ENCODE measurements at regions not wholly inside any gene's neighbourhood (a gene's known extent, or its start where the extent isn't known, plus 50 kb on each side); places are given as distances from the start of the nearest gene placed in this dataset.

DNA sequence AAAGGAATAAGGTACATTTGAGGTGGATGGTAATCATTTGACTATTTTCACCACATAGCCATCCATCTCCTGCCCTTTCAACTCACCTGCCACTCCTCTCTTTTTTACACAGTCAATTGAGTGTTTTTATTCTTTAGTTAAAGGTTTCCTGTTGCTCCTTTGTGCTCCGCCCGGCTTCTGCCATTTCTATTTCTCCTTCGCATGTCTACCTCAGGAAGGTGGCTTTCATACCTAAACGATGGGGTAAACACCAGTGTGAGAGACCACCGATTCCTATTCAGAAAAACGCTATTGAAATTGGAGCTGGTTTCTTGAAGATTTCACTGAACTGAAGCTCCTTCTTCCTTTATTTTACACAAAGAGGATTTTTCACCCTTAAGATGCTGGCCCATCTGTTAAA is 1628.0 kb upstream of the PIK3C3 start:
- Histone ChIP-seq H3K4me3 (no peak overlapping the region), H3K27ac (no peak overlapping the region), H3K36me3 (ENCODE audit: low read depth, missing control alignments) (no peaks in the 10 kb centered on the region), H3K27me3 (no peaks in the 10 kb centered on the region), H3K4me1 (no peaks in the 10 kb centered on the region), H3K9me3 (no peaks in the 10 kb centered on the region)
- DNase-seq, result no peak
- intact Hi-C loops (cut with DNase I; ENCODE audit: low total_unique reads), result no loop called here
- TF ChIP-seq POLR2A (IDR thresholded peaks at IDR 0.05), result no peak
- TF ChIP-seq CTCF (IDR thresholded peaks at IDR 0.05), result no peak
- WGBS, 2 donors, result 56 to 62% methylated on average over 6 of the region's 6 CpGs

DNA sequence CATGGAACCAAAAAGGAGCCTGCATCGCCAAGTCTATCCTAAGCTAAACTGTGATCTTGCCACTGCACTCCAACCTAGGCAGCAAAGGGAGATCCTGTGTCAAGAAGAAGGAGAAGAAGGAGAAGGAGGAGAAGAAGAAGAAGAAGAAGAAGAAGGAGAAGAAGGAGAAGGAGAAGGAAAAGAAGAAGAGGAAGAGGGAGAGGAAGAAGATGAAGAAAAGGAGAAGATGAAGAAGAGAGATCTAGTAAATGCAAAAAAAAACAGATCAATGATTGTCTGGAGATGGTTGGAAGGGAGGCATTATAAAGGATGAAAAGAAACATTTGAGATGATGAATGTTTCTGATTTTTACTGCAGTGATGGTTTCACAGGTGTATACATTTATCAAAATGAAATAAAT is 1629.0 kb upstream of the PIK3C3 start:
- Histone ChIP-seq H3K27ac (no peak overlapping the region), H3K4me1 (no peaks in the 10 kb centered on the region), H3K27me3 (no peaks in the 10 kb centered on the region), H3K9me3 (no peaks in the 10 kb centered on the region), H3K36me3 (ENCODE audit: low read depth, missing control alignments) (no peaks in the 10 kb centered on the region), H3K4me3 (no peak overlapping the region)
- no peak for DNase-seq
- intact Hi-C loops (cut with DNase I; ENCODE audit: low total_unique reads), result no loop called here
- TF ChIP-seq POLR2A (IDR thresholded peaks at IDR 0.05) (no peak), CTCF (IDR thresholded peaks at IDR 0.05) (no peak)
- WGBS, 2 donors, result 83 to 94% methylated on average over 1 of the region's 1 CpG

DNA sequence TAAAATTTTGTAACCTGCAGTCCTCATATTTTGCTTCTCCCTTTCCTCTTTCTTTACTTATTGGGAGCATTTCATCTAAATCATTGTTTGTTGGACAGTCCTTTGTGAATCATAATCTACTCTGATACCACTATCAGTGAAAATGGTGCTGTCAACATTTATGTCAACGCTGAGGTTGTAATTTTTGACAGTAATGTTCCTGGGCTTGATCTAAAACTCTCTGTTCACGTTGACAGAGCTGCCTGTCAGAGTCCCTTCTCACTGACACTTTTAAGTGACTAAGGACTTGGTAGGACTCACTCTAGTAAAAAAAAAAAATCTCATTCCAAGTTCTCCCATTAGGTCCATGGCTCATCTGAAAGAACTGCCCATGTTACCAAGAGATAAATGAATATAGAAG is 1640.8 kb upstream of the PIK3C3 start:
- Histone ChIP-seq H3K9me3 (no peaks in the 10 kb centered on the region), H3K27me3 (no peaks in the 10 kb centered on the region), H3K27ac (no peak overlapping the region), H3K36me3 (ENCODE audit: low read depth, missing control alignments) (no peaks in the 10 kb centered on the region), H3K4me1 (no peaks in the 10 kb centered on the region), H3K4me3 (no peak overlapping the region)
- no peak for TF ChIP-seq CTCF (IDR thresholded peaks at IDR 0.05)
- no peak for TF ChIP-seq POLR2A (IDR thresholded peaks at IDR 0.05)
- DNase-seq, result no peak
- 71 to 73% methylated on average over 2 of the region's 2 CpGs for WGBS, 2 donors
- intact Hi-C loops (cut with DNase I; ENCODE audit: low total_unique reads), result no loop called here

GRCh38 chr18:40313030-40313642 is 1641.9 kb upstream of the PIK3C3 start:
- Histone ChIP-seq H3K27me3 (no peaks in the 10 kb centered on the region), H3K36me3 (ENCODE audit: low read depth, missing control alignments) (no peaks in the 10 kb centered on the region), H3K4me1 (no peaks in the 10 kb centered on the region), H3K4me3 (no peak overlapping the region), H3K9me3 (no peaks in the 10 kb centered on the region), H3K27ac (no peak overlapping the region)
- no peak for DNase-seq
- no peak for TF ChIP-seq POLR2A (IDR thresholded peaks at IDR 0.05)
- no peak for TF ChIP-seq CTCF (IDR thresholded peaks at IDR 0.05)
- WGBS, 2 donors, result 87 to 91% methylated on average over 11 of the region's 11 CpGs
- intact Hi-C loops (cut with DNase I; ENCODE audit: low total_unique reads), result no loop called here

DNA sequence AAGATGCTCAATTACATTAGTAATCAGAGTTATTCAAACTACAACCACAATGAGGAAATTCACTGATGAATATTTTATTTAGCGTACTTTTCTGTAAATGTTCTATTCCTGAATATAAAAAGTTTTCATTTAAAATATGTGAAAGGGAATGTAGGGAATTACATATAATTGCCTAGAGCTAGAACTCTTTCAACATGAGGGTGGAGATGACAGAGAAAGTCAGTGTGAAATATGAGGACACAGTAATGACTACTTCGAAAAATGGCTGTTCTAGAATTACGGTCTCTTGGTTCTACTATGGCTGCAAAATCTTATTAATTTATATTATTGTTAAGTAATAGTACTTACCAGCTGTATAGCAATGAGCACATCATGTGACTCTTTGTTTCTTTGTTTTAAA is 1647.4 kb upstream of the PIK3C3 start:
- TF ChIP-seq CTCF (IDR thresholded peaks at IDR 0.05) (no peak), POLR2A (IDR thresholded peaks at IDR 0.05) (no peak)
- Histone ChIP-seq H3K4me1 (no peaks in the 10 kb centered on the region), H3K27ac (no peak overlapping the region), H3K4me3 (no peak overlapping the region), H3K27me3 (no peaks in the 10 kb centered on the region), H3K9me3 (no peaks in the 10 kb centered on the region), H3K36me3 (ENCODE audit: low read depth, missing control alignments) (no peaks in the 10 kb centered on the region)
- no peak for DNase-seq
- 87 to 91% methylated on average over 3 of the region's 3 CpGs for WGBS, 2 donors
- intact Hi-C loops (cut with DNase I; ENCODE audit: low total_unique reads), result no loop called here

Data from testis (tissue), 2 donors.